OCI-LY1 (cell line): ENCODE measurements at regions not wholly inside any gene's neighbourhood (a gene's known extent, or its start where the extent isn't known, plus 50 kb on each side); places are given as distances from the start of the nearest gene placed in this dataset.

Source experiments
- H2AFZ ChIP-seq: fragments of 200-600 bp; sonication (generic), shearing (Covaris generic); 2 replicates; pipeline ENCODE4 v1.6.0; 2014; ENCODE audit warnings: antibody characterized with exemption, mild to moderate bottlenecking, low read length
- H3F3A ChIP-seq: fragments of 200-600 bp; sonication (generic), shearing (Covaris generic); 2 replicates; pipeline ENCODE4 v1.6.0; 2014; ENCODE audit warnings: mild to moderate bottlenecking, antibody characterized with exemption, low read length, moderate library complexity; ENCODE audit not compliant: insufficient read depth
- H3K27ac ChIP-seq: fragments of 200-600 bp; sonication (generic); 2 replicates; pipeline ENCODE4 v1.5.1; 2014; ENCODE audit warnings: low read length, mixed run types, mild to moderate bottlenecking, low read depth; ENCODE audit not compliant: poor library complexity, severe bottlenecking
- H3K27me3 ChIP-seq: fragments of 200-600 bp; sonication (generic); 2 replicates; pipeline ENCODE4 v1.6.0; 2014; ENCODE audit warnings: antibody characterized with exemption, mild to moderate bottlenecking, low read length, moderate library complexity; ENCODE audit not compliant: insufficient read depth
- H3K36me3 ChIP-seq: fragments of 200-600 bp; sonication (generic); 2 replicates; pipeline ENCODE4 v1.6.1; 2014; ENCODE audit warnings: mild to moderate bottlenecking, antibody characterized with exemption, low read length, moderate library complexity, mixed read lengths; ENCODE audit not compliant: insufficient read depth
- H3K4me1 ChIP-seq: fragments of 200-600 bp; sonication (generic); 2 replicates; pipeline ENCODE4 v1.5.1; 2014; ENCODE audit warnings: mild to moderate bottlenecking, low read length, moderate library complexity; ENCODE audit not compliant: insufficient read depth, severe bottlenecking
- H3K4me2 ChIP-seq: fragments of 200-600 bp; sonication (generic), shearing (Covaris generic); 2 replicates; pipeline ENCODE4 v1.6.1; 2014; ENCODE audit warnings: low read length
- H3K4me3 ChIP-seq: fragments of 200-600 bp; sonication (generic); 2 replicates; pipeline ENCODE4 v1.5.1; 2014; ENCODE audit warnings: low read length, low read depth, mild to moderate bottlenecking, mixed read lengths; ENCODE audit not compliant: poor library complexity, severe bottlenecking
- H3K79me2 ChIP-seq: fragments of 200-600 bp; shearing (Covaris generic); 2 replicates; pipeline ENCODE4 v1.6.1; 2016; ENCODE audit warnings: mixed run types, low read length, mixed read lengths; ENCODE audit not compliant: insufficient read depth
- H3K9ac ChIP-seq: fragments of 200-600 bp; sonication (generic), shearing (Covaris generic); 2 replicates; pipeline ENCODE4 v1.6.1; 2014; ENCODE audit warnings: mild to moderate bottlenecking, low read length, mixed read lengths
- H3K9me2 ChIP-seq: fragments of 200-600 bp; sonication (generic), shearing (Covaris generic); 2 replicates; pipeline ENCODE4 v1.6.1; 2014; ENCODE audit warnings: low read depth, mild to moderate bottlenecking, low read length, mixed read lengths
- H3K9me3 ChIP-seq: fragments of 200-600 bp; shearing (Covaris generic); 2 replicates; pipeline ENCODE4 v1.6.1; 2014; ENCODE audit warnings: low read length, mixed read lengths
- H4K20me1 ChIP-seq: fragments of 200-600 bp; sonication (generic), shearing (Covaris generic); 2 replicates; pipeline ENCODE4 v1.6.0; 2016; ENCODE audit warnings: mild to moderate bottlenecking, low read length; ENCODE audit not compliant: insufficient read depth
- EZH2 ChIP-seq: fragments of 200-600 bp; sonication (generic), shearing (Covaris generic); IDR thresholded peaks from 2 replicates; pipeline ENCODE4 v1.8.0; 2017; ENCODE audit warnings: borderline replicate concordance, mixed run types, mild to moderate bottlenecking, antibody characterized with exemption, low read length, moderate library complexity, mixed read lengths
- TF ChIP-seq, protein P1 (sequence below): fragments of 200-600 bp; sonication (generic), shearing (Covaris generic); IDR thresholded peaks from 2 replicates; pipeline ENCODE4 v1.5.1; 2017; ENCODE audit warnings: mild to moderate bottlenecking, antibody characterized with exemption, low read length, moderate library complexity, mixed read lengths

DNA sequence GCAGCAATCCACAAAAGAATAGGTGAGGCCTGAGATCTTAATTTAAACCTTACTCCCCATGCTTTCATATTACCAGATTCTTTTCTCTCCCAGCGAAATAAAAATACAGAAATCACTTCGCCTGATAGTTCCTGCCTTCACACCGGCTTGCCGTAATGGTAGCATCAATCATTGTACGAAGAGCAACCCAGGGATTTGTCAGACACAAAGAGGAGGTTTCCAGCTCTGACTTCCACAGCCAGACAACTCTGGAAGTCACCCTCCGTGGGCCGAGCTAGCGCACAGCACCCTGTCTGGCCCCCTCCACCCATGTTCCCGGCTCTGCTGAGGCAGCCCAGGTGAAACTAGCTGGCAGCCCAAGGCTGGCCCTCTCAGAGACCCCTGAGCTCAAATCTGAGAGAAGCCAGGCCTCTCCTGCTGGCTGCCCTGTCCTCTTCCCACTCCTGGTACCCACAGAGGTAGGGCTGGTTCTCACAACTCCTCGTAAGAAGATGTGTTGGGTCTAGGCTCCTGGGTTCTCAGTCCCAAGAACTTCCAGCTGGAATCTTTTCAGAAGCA is 156.9 kb upstream of the BNIP2 start:
- H2AFZ ChIP-seq: no peak overlapping the region
- TF ChIP-seq EZH2: no peak
- TF ChIP-seq, protein P1, sequence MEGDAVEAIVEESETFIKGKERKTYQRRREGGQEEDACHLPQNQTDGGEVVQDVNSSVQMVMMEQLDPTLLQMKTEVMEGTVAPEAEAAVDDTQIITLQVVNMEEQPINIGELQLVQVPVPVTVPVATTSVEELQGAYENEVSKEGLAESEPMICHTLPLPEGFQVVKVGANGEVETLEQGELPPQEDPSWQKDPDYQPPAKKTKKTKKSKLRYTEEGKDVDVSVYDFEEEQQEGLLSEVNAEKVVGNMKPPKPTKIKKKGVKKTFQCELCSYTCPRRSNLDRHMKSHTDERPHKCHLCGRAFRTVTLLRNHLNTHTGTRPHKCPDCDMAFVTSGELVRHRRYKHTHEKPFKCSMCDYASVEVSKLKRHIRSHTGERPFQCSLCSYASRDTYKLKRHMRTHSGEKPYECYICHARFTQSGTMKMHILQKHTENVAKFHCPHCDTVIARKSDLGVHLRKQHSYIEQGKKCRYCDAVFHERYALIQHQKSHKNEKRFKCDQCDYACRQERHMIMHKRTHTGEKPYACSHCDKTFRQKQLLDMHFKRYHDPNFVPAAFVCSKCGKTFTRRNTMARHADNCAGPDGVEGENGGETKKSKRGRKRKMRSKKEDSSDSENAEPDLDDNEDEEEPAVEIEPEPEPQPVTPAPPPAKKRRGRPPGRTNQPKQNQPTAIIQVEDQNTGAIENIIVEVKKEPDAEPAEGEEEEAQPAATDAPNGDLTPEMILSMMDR: no peak
- no peaks in the 10 kb centered on the region for H3K9me3 ChIP-seq
- no peak overlapping the region for H3K4me2 ChIP-seq
- H3K9me2 ChIP-seq: no peaks in the 10 kb centered on the region
- no peaks in the 10 kb centered on the region for H3K79me2 ChIP-seq
- H3K36me3 ChIP-seq: no peaks in the 10 kb centered on the region
- no peaks in the 10 kb centered on the region for H3K27me3 ChIP-seq
- no peaks in the 10 kb centered on the region for H4K20me1 ChIP-seq
- H3K27ac ChIP-seq: no peak overlapping the region
- H3F3A ChIP-seq: no peaks in the 10 kb centered on the region
- no peak overlapping the region for H3K4me3 ChIP-seq
- no peaks in the 10 kb centered on the region for H3K4me1 ChIP-seq
- H3K9ac ChIP-seq: no peak overlapping the region

DNA sequence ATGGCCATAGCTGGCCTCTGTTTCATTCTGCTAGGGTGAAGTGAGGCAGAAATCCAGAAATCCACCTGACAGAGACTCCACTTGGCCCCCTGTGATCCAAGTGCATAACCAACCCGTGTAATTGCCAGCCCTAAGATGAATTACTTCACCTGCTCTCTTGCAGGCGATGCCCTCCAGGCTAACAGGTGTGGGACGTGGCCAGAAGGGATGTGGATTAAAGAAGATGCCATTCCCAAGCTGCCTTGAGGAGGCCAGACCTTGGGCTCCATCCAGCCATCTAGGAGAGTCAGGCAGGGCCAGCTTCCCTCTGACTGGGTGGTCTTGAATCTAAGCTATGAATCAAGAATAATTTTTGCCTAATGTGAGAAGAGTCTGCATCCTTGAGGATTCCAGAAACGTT is 154.5 kb upstream of the BNIP2 start:
- H3K27ac ChIP-seq: no peak overlapping the region
- no peak overlapping the region for H3K4me3 ChIP-seq
- no peaks in the 10 kb centered on the region for H3K9me2 ChIP-seq
- no peak overlapping the region for H3K4me2 ChIP-seq
- H3K27me3 ChIP-seq: no peaks in the 10 kb centered on the region
- TF ChIP-seq, protein P1: no peak
- TF ChIP-seq EZH2: no peak
- H4K20me1 ChIP-seq: no peaks in the 10 kb centered on the region
- H3K9me3 ChIP-seq: no peaks in the 10 kb centered on the region
- H3K4me1 ChIP-seq: no peaks in the 10 kb centered on the region
- no peak overlapping the region for H2AFZ ChIP-seq
- H3K36me3 ChIP-seq: no peaks in the 10 kb centered on the region
- no peaks in the 10 kb centered on the region for H3F3A ChIP-seq
- H3K79me2 ChIP-seq: no peaks in the 10 kb centered on the region
- H3K9ac ChIP-seq: no peak overlapping the region

DNA sequence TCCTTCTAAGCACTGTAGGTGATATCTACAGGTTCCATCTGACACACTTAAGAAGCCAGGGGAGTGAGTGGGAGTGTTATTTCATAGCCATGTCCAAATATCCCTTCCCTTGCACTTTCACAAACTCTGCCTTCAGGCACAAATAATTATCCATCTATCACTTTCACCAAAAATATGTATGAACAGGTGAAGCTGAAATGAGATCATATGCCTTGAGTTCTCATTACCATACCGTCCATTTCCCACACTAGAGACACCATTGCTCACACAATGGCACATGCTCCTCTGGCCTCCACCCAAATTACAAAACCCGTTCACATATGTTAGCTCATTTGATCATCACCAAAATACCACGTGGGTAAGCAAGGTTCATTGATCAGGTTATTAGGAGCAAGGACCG is 151.9 kb upstream of the BNIP2 start:
- no peaks in the 10 kb centered on the region for H3K9me3 ChIP-seq
- H2AFZ ChIP-seq: no peak overlapping the region
- no peaks in the 10 kb centered on the region for H3K27me3 ChIP-seq
- no peaks in the 10 kb centered on the region for H3F3A ChIP-seq
- H4K20me1 ChIP-seq: no peaks in the 10 kb centered on the region
- no peak overlapping the region for H3K4me2 ChIP-seq
- no peaks in the 10 kb centered on the region for H3K79me2 ChIP-seq
- no peak overlapping the region for H3K27ac ChIP-seq
- H3K4me3 ChIP-seq: no peak overlapping the region
- no peaks in the 10 kb centered on the region for H3K4me1 ChIP-seq
- H3K36me3 ChIP-seq: no peaks in the 10 kb centered on the region
- TF ChIP-seq EZH2: no peak
- TF ChIP-seq, protein P1: no peak
- no peaks in the 10 kb centered on the region for H3K9me2 ChIP-seq
- H3K9ac ChIP-seq: no peak overlapping the region
